ENCODE measurements at regions not wholly inside any gene's neighbourhood (a gene's known extent, or its start where the extent isn't known, plus 50 kb on each side); places are given as distances from the start of the nearest gene placed in this dataset.

GRCh38 chr12:77496714-77497113 is 334.0 kb upstream of the NAV3 start:
- TF ChIP-seq ZEB2 (IDR thresholded peaks at IDR 0.05), result no peak
- TF ChIP-seq CTCF (IDR thresholded peaks at IDR 0.05 in 2 of 3, conservative IDR thresholded peaks at IDR 0.05 in 1 of 3; ENCODE audit: insufficient read depth in 2 of 3, low read depth in 1 of 3, low read length in 3 of 3), result no peak
- TF ChIP-seq EP300 (IDR thresholded peaks at IDR 0.05; ENCODE audit: low read length), result no peak
- TF ChIP-seq MAX (CRISPR knock-in tag; IDR thresholded peaks at IDR 0.05), result no peak
- TF ChIP-seq E2F5 (CRISPR knock-in tag; IDR thresholded peaks at IDR 0.05), result no peak
- no peak for TF ChIP-seq GABPA (tag; conservative IDR thresholded peaks at IDR 0.05; ENCODE audit: low read depth)
- TF ChIP-seq ZC3H8 (IDR thresholded peaks at IDR 0.05), result no peak
- TF ChIP-seq ZSCAN29 (IDR thresholded peaks at IDR 0.05), result no peak
- TF ChIP-seq RFX1 (IDR thresholded peaks at IDR 0.05), result no peak
- no peak for TF ChIP-seq SMC3 (conservative IDR thresholded peaks at IDR 0.05; ENCODE audit: insufficient read depth, low read depth, low read length)
- TF ChIP-seq KHSRP (IDR thresholded peaks at IDR 0.05), result no peak
- no peak for TF ChIP-seq HCFC1 (IDR thresholded peaks at IDR 0.05; ENCODE audit: low read depth, low read length)
- no peak for TF ChIP-seq MXI1 (IDR thresholded peaks at IDR 0.05; ENCODE audit: low read depth, low read length)
- no peak for TF ChIP-seq ZKSCAN8 (CRISPR knock-in tag; IDR thresholded peaks at IDR 0.05)
